Stimulated activated CD8-positive, alpha-beta memory T cell treated with anti-CD3 and anti-CD28 coated beads, Interleukin-15, amount 100 ng/mL, for 48 hours (primary cell): ENCODE measurements at regions not wholly inside any gene's neighbourhood (a gene's known extent, or its start where the extent isn't known, plus 50 kb on each side); places are given as distances from the start of the nearest gene placed in this dataset.

Experiments
- DNase-seq, 2 donors: peaks; one replicate each; pipeline ENCODE4 v3.0.0-alpha.2; 2020; ENCODE audit warnings: low read depth in 2 of 2

- DNase-seq, result no peak
Observed at GRCh38 chr18:76202322-76202721, 292.7 kb downstream of the ZNF516 start.

- no peak for DNase-seq
Observed at GRCh38 chr18:76195601-76196000, 299.4 kb downstream of the ZNF516 start.

- DNase-seq, result no peak
Observed at GRCh38 chr18:76188097-76188496, 306.9 kb downstream of the ZNF516 start.

- no peak for DNase-seq
Observed at GRCh38 chr18:76179257-76179656, 315.8 kb downstream of the ZNF516 start.

DNA sequence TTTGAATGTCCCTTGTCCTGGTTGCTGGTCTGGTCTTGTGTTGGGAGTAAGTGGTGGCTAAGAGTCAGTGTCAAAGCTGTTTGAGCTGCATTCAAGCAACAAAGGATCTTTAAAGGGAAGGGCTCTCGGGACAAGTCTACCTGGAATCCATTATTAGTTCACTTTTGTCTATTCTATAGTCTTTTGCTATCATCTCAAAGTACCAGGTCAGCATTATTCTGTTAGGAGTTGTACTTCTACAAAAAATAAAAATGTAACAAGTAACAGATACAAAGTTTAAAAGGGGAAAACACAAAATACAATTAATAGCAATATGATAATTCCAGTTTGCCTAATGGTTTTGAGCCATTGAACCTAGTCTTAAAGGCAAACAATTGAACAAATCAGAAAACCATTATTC, 317.9 kb downstream of the ZNF516 start:
- DNase-seq, result no peak

- DNase-seq, result no peak
Observed at GRCh38 chr18:76174451-76174850, 320.6 kb downstream of the ZNF516 start.

DNA sequence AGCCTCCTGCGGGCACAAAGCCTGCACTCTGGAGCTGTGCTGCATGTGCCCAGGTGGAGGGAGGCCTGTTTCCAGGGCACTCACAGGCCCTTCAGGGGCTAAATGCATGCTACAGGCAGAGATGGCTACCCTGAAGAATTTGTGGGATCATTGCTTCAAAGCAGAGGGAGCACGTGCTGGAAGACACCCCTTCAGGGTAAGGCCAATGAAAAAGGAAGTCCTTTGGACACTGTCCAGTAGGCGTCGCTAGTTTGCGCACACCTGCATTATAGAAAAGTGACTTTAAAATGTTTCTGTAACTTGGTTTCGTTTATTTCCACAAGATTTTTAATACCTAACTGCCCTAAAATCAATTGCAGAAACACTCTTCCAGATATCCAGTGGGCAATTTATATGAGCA, 325.3 kb downstream of the ZNF516 start:
- no peak for DNase-seq

DNA sequence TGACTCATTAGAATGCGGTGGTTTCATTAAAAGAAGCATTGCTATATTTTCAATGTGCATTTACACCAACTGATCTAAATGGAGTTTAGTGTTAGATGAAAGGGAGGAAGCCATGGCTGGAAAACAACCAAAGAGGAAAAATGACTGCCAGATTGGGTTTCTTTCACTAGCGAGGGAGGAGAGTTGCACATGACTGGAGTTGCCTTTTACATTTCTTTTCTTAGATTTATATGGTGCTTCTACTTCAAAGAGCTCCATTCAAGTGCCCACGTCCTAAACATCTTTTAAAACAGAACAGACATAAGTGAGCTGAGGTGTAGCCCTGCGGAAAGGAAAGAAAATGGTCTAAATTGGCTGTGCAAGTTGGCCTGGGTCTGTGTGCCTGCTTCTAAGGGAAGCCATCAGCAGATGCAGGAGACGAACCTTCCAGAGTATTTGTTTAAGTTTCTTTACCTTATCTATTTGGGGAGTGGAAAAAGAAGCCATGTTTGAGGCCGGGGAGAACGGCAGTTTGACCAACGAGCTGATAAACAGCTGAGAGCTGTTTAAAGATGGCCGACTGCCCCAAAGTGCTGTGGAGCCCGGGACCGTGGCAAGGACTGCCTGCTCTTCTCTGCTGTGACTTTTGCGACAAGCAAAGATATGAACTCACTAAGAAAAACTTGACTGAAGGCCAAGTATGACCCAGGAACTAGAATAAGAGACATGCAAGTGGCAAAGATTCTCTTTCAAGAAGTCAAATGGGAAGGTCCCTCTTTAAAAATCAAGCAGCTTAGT, 327.0 kb downstream of the ZNF516 start:
- DNase-seq, result no peak

DNA sequence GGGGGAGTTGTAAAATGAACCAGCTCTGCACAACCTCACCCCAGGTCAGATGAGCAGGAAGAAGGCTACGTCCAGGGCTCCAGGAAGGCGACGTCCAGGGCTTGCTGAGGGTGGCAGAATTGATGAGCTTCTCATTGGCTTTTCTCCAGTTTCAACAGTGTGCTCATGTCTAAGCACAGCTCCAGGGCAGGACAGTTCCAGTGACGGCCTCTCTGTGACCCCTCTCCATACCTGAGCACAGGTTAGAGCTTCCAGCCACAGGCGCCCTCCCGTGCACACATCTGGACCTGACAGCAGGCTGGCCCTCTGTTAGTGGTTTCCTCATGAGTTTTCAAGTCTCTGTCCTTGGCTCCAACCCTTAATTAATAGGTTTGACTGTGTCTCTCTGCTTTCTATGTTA, 327.6 kb downstream of the ZNF516 start:
- no peak for DNase-seq

DNA sequence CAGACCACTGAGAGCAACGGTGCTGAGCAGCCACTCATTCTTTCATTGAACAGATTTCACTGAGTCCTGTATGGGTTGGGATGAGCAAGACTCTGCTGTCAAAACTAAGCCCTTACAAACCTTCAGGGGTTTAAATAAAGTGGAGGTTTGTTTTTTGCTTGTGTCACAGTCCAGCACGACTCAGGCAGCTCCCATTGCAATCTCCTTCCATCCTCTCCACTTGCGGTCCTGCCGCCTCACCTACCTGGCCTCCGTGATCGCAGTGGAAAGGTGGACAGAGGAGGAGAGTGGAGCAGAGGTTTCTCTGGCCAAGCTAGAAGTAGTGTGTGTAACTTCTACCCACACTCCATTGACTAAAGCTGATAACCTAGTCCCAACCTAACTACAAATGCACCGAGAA, 332.2 kb downstream of the ZNF516 start:
- no peak for DNase-seq

DNA sequence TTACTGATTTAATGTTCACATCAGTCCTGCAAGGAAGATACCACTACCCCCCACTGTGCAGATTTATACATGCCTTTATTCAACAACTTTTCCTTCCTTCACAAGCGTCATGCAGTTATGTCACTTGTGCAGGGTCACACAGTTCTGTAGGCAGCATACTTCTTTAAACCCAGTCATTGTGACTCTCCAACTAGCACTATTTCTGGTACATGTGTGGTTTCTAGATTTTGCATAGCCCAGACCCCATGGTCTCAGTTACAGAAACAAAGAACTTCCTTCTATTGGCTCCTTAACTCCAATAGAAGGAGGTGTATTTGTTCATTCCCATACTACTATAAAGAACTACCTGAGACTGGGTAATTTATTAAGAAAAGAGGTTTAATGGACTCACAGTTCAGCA, 333.1 kb downstream of the ZNF516 start:
- no peak for DNase-seq

DNA sequence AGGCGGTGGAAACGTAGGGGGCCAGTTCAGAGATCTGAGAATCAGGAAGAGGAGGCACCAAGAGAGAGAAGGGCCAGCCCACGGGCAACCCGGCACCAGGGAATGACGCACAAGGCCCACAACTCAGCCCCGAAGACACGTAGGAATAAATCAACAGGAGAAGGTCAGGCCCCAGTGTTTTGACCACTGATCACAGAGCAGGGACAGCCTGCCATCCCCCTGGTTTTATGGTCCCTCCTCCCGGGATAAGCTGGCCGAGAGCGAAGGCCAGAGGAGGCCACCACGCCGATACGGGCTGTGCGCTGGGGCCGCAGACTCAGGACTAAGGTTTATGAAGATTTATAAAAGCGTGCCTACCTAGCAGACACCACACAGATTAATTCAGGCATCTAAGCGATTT, 341.4 kb downstream of the ZNF516 start:
- DNase-seq, result no peak

DNA sequence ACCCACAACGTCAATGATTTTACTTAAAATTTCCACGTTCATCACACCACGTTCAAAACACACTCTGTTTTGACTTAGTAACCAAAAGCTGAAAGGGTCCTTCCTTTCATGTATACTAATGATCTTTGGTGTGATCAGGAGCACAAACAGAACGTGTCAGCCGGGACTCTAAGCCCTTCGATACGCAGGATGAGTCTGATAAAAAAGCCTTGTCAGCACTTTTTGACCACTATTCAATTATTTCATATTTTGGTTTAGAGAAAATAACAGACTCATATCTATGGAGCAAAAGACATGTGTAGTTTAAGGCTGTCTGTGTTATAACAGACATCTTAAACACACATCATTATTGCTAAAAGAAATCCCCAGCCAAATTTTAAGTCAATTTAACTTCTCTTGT, 345.3 kb downstream of the ZNF516 start:
- DNase-seq, result no peak

DNA sequence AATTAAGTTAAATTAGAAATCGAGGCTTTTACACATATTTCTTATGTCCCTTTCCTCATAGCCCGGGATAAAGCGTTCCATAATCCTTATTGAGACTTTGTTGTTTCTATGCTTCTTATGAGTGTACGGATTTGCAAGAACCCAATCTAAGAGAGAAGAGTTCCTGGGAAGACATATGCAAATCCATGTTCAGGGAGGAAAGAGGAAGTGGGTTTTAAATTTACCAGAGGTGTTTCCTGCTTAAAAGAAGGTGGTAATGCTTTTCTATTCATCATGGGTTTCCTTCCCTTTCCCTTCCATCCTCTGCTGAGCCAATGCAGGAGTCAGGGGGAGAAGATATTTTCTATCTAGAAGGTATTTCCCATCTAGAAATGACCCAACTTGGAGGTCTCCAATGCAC, 345.8 kb downstream of the ZNF516 start:
- no peak for DNase-seq

DNA sequence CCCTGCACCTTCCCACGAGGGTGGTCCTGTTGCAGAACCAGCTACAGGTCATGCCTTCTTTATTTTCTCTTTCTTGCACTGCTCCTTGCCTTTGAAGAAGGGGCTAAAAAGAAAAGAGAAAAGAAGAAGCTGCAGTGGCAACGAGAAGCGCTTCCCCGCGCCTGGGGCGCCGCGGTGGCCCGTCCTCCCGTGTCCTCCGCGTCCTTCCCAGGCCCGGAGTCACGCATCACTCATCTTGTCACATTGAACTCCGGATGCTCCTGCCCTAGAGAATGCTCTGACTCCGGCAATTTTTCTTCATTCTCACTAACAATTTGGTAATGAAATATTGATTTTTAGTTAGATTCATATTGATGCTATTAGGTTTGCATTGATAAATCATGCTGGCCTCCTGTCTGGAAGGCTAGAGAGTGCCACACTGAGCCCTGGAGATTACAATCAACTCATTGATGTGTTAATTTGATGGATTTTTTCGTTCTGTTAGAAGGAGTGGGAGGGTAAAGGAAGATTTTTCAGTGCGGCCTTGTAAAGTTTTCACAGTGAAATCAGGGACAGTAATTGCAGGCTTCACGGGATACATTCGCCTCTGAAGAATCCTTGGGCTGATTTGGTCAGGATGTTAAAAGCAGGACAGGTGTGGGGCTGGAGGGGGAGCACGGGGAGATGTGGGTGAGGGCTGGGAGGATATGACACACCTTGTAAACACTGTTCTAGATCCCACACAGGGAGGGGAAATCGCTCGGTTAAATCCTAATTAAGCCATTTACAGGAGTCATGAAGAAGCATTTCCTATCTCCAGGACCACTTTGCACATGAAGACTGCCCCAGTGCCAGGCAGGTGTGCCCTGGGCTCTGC, 349.3 kb downstream of the ZNF516 start:
- DNase-seq, result no peak

DNA sequence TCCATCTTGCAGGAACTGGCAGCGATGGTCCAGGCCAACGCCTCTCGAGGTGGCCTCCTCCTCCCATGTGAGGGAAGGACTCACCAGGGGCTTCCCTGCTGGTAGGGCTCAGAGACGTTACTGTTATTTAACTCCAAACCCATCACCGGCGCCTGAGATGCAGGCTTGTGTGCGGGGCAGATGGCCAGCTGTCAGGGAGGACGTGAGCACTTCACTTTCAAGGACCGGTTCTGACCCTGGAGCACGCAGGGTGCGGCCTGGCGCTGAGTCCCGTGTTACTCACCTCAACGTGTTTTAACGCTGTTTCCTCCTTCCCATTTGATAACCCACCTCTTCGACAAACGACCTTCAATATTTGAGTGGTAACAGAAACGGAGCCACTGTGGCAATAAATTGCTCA, 350.2 kb downstream of the ZNF516 start:
- DNase-seq, result no peak

- DNase-seq, result no peak
Observed at GRCh38 chr18:76142611-76143010, 352.4 kb downstream of the ZNF516 start.

DNA sequence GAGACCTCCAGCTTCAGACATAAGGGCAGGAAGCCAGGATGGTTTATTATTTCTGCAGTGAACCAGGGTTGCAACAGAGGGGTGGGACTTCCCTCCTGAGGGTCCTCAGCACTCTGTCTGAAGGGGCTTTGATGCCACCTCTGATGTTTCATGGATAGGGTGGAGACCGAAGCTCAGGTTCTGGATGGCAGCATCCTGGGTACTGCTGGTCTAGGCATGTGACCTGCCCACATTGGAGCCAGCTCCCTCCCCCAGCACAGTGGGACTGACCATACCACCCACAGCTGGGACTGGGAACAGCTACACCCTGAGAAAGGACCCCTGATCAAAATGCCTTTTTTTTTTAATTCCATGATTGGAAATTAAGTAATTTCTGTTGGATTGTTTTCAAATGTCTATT, 355.2 kb downstream of the ZNF516 start:
- DNase-seq, result no peak

DNA sequence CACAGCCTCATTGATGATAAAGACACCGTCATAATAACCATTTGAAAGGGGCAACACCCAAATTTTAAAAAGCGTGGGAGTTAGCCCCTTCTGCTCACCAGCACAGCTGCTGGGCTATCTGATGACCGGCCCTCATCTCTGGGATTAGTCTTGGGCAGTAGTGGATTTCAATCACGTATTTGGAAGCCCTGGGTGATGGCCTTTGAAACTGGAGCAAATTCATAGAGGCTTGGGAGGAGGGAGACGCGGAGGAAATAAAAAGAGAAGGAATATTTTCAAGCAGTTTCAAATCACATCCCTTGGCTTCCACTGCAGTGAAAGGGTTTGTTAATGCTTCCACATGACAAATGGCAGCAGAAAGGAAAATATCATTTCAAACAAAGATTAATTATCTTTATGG, 357.8 kb downstream of the ZNF516 start:
- no peak for DNase-seq

DNA sequence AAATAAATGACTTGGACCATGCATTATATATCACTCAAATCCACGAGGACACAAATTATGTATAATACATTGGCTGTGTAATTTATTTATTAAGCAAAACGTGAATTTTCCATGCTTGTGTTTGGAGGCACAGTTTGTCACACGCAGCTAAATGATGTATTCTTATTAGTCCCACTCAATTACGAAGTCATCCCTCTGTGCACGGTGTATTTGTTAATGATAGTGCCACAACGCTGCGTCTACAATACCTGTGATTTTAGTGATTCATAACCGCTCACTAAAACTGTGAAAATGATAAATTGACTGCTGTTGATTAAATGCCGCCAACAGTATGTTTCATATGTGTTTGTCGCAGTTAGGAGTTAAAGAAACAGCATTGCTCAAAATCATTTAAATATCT, 358.3 kb downstream of the ZNF516 start:
- DNase-seq, result no peak

- DNase-seq, result no peak
Observed at GRCh38 chr18:76134628-76135027, 360.4 kb downstream of the ZNF516 start.

- DNase-seq, result no peak
Observed at GRCh38 chr18:76133873-76134272, 361.2 kb downstream of the ZNF516 start.

GRCh38 chr18:76131738-76132137, 363.3 kb downstream of the ZNF516 start:
- DNase-seq, result peak; percentile 8 to 26
